Transverse colon (tissue), 4 donors: ENCODE measurements at regions not wholly inside any gene's neighbourhood (a gene's known extent, or its start where the extent isn't known, plus 50 kb on each side); places are given as distances from the start of the nearest gene placed in this dataset.

Experiments
- DNase-seq: peaks from one replicate; pipeline ENCODE4 v3.0.0-alpha.2; 2019
- H3K27ac ChIP-seq, 4 donors: fragments of 200-600 bp; sonication (generic); 2 replicates each; pipeline ENCODE4 v1.5.1; 2016 to 2018; ENCODE audit warnings: inconsistent platforms in 4 of 4
- H3K27me3 ChIP-seq: fragments of 200-600 bp; sonication (generic); 2 replicates; pipeline ENCODE4 v1.5.1; 2017; ENCODE audit warnings: inconsistent platforms
- H3K36me3 ChIP-seq, 4 donors: fragments of 200-600 bp; sonication (generic); 2 replicates each; pipeline ENCODE4 v1.5.1; 2017 to 2019; ENCODE audit warnings: inconsistent platforms in 4 of 4
- H3K4me1 ChIP-seq, 4 donors: fragments of 200-600 bp; sonication (generic); 2 replicates each; pipeline ENCODE4 v1.5.1; 2017 to 2020; ENCODE audit warnings: inconsistent platforms in 4 of 4
- H3K4me3 ChIP-seq, 4 donors: fragments of 200-600 bp; sonication (generic); 1 replicate in 1 of 4; 2 replicates in 3 of 4; pipeline versions ENCODE4 v1.5.1 to v1.6.1; 2017 to 2019; ENCODE audit warnings: inconsistent platforms in 4 of 4
- H3K9me3 ChIP-seq, 2 donors: fragments of 200-600 bp; sonication (generic); 2 replicates each; pipeline ENCODE4 v1.5.1; 2017 to 2019; ENCODE audit warnings: inconsistent platforms in 2 of 2
- EP300 ChIP-seq: sonication (generic); formaldehyde crosslinking; IDR thresholded peaks from one replicate; pipeline ENCODE4 v1.6.1; 2017; ENCODE audit warnings: antibody characterized with exemption, low read depth
- POLR2A ChIP-seq: fragments of 450-650 bp; IDR thresholded peaks from one replicate; pipeline ENCODE4 v1.6.1; 2016; ENCODE audit warnings: antibody characterized with exemption, mild to moderate bottlenecking, moderate library complexity
- POLR2AphosphoS5 ChIP-seq, 3 donors: sonication (generic); formaldehyde crosslinking; IDR thresholded peaks; one replicate each; pipeline ENCODE4 v1.6.1; 2016; ENCODE audit warnings: antibody characterized with exemption in 3 of 3
- WGBS, 2 donors: methylation state at CpG; one replicate each; pipeline ENCODE4 v1.1.5; 2018; ENCODE audit warnings: low coverage in 1 of 2; 5-methylcytosine and 5-hydroxymethylcytosine counted together
- in situ Hi-C, 4 donors: fragments of 200-750 bp; cut with MboI; loops; one replicate each; pipeline versions ENCODE4 v1.15.0 to v1.15.1; 2017; ENCODE audit warnings: low sequenced_read_pairs in 3 of 4, low pct_ligation_motif_present in 1 of 4, low pct_unique_long_range_greater_than_20kb in 1 of 4
- intact Hi-C: fragments of 100-400 bp; cut with DNase I; formaldehyde crosslinking; loops from one replicate; pipeline ENCODE4 v1.15.1; 2023; ENCODE audit warnings: low total_unique reads
- TF ChIP-seq, protein P1 (sequence below), 5 experiments: fragments of 200-600 bp in 3 of 5; fragments of 450-650 bp in 2 of 5; sonication (generic) in 3 of 5; IDR thresholded peaks; 1 replicate in 2 of 5; 2 replicates in 3 of 5; pipeline ENCODE4 v1.5.1; 2016 to 2017; ENCODE audit warnings: antibody characterized with exemption in 5 of 5, inconsistent platforms in 3 of 5, mild to moderate bottlenecking in 2 of 5, moderate library complexity in 1 of 5

DNA sequence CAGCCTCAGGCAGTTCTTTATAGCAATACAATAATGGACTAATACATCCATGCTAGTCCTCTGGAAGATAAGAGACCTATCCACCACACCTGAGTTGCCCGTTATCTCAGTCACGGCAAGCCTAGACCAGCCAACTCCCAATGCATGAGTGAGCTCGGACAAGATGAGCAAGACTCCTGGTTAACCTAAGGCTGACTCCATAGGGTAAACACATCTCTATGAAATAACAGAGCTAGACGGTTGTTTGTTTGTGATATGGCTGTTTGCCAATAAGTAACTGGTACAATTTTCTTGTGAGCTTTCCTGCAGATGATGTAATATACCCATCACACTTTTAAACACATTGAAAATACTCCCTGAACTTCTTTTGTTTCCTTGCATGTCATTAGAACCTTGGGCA is 70.6 kb upstream of the PHACTR1 start:
- in situ Hi-C loops: loop anchor here in 3 of 4 donors (10.0 to 25.0 kb wide), 2 partner anchors 241 to 249 kb away; no protein-coding TSS in a partner anchor
- H3K27me3 ChIP-seq: peaks cover 6% of the 10 kb centered on the region
- peaks cover 0 to 7% of the 10 kb centered on the region in 2 donors for H3K9me3 ChIP-seq
- H3K27ac ChIP-seq: no peak overlapping the region
- intact Hi-C loops: no loop called here
- WGBS, 2 donors: 57 to 59% methylated on average over 3 to 4 of the region's 4 CpGs
- no peaks in the 10 kb centered on the region for H3K4me1 ChIP-seq
- H3K36me3 ChIP-seq: no peaks in the 10 kb centered on the region
- H3K4me3 ChIP-seq: no peak overlapping the region
- TF ChIP-seq POLR2AphosphoS5 (IDR thresholded peaks at IDR 0.05): no peak
- DNase-seq: no peak

DNA sequence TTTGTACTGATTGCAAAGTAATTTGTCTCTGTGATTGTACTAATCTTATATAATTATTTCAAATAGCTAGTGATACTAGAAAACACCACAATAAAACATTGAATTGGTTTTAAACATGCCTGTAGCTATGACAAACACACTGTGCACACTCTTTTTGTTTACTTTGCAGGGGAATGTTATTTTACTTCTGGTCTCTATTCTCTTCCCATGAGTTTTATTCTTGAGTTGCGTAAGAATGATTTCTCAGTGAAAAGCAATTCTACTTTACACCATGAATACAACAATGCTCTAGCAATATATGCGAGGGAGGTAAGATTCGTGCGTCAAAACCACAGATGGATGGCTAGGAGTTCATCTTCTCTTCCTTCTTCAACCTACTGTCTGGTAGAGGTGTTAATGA is 68.4 kb upstream of the PHACTR1 start:
- Histone ChIP-seq H3K9me3 (peaks cover 0 to 3% of the 10 kb centered on the region in 2 donors), H3K36me3 (no peaks in the 10 kb centered on the region), H3K4me3 (no peak overlapping the region), H3K4me1 (no peaks in the 10 kb centered on the region), H3K27ac (no peak overlapping the region), H3K27me3 (peaks cover 6% of the 10 kb centered on the region)
- no peak for DNase-seq
- WGBS, 2 donors: 82 to 83% methylated on average over 4 of the region's 4 CpGs
- no peak for TF ChIP-seq POLR2A
- TF ChIP-seq POLR2AphosphoS5 (IDR thresholded peaks at IDR 0.05): no peak
- intact Hi-C loops: no loop called here
- in situ Hi-C loops: loop anchor here in 3 of 4 donors (10.0 to 25.0 kb wide), 2 partner anchors 239 to 247 kb away; no protein-coding TSS in a partner anchor

DNA sequence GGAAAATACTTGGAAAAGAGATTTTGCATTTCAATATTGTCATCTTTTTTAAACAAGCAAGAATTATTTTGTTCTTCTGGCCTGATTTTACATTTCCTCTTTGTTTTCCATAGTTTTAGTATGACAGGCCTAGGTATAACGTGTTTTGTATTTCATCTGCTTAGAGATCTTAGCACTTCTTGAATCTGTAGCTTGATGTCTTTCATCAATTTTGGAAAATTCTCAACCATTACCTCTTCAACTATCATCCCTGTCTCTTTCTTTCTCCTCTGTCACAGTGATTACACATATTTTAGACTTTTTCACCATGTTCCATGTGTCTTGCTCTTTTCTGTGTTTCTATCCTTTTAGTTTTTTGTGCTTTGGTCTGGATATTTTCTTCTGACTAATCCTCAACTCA is 67.2 kb upstream of the PHACTR1 start:
- Histone ChIP-seq H3K4me1 (no peaks in the 10 kb centered on the region), H3K36me3 (no peaks in the 10 kb centered on the region), H3K9me3 (peaks cover 0 to 3% of the 10 kb centered on the region in 2 donors), H3K27me3 (peaks cover 6% of the 10 kb centered on the region), H3K27ac (no peak overlapping the region), H3K4me3 (no peak overlapping the region)
- intact Hi-C loops (no loop called here), in situ Hi-C loops (loop anchor here in 3 of 4 donors (10.0 to 25.0 kb wide), 2 partner anchors 238 to 245 kb away; no protein-coding TSS in a partner anchor)
- DNase-seq: no peak
- TF ChIP-seq POLR2A (no peak), POLR2AphosphoS5 (IDR thresholded peaks at IDR 0.05) (no peak), EP300 (no peak)
- TF ChIP-seq, protein P1, sequence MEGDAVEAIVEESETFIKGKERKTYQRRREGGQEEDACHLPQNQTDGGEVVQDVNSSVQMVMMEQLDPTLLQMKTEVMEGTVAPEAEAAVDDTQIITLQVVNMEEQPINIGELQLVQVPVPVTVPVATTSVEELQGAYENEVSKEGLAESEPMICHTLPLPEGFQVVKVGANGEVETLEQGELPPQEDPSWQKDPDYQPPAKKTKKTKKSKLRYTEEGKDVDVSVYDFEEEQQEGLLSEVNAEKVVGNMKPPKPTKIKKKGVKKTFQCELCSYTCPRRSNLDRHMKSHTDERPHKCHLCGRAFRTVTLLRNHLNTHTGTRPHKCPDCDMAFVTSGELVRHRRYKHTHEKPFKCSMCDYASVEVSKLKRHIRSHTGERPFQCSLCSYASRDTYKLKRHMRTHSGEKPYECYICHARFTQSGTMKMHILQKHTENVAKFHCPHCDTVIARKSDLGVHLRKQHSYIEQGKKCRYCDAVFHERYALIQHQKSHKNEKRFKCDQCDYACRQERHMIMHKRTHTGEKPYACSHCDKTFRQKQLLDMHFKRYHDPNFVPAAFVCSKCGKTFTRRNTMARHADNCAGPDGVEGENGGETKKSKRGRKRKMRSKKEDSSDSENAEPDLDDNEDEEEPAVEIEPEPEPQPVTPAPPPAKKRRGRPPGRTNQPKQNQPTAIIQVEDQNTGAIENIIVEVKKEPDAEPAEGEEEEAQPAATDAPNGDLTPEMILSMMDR (IDR thresholded peaks at IDR 0.05): no peak
- WGBS, 2 donors: 80 to 84% methylated on average over 1 of the region's 1 CpG

DNA sequence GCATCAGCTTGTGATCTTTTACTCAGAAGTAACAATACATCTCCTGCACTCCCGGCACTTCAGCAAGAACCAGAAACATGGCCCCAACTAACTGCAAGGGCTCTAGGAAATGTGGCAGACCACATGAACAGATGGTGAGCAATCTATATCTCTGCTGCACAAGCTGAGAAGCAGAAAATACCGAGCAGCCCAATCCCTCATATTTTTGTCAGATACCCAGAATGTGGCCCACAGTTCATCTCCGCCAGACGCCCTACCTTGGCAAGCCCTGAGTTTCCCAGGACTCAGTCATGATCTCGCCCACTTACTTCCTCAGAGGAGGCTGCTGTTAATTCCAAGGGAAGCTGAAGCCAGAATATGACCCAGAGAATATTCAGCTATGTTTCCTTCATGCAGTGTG is 63.1 kb upstream of the PHACTR1 start:
- Histone ChIP-seq H3K27me3 (peaks cover 6% of the 10 kb centered on the region), H3K9me3 (peaks cover 0 to 3% of the 10 kb centered on the region in 2 donors), H3K27ac (no peak overlapping the region), H3K36me3 (no peaks in the 10 kb centered on the region), H3K4me1 (no peaks in the 10 kb centered on the region), H3K4me3 (no peak overlapping the region)
- WGBS, 2 donors: 17 to 76% methylated on average over 1 to 5 of the region's 5 CpGs
- no peak for DNase-seq
- no peak for TF ChIP-seq POLR2A
- TF ChIP-seq EP300: no peak
- no peak for TF ChIP-seq POLR2AphosphoS5 (IDR thresholded peaks at IDR 0.05)
- TF ChIP-seq, protein P1 (IDR thresholded peaks at IDR 0.05): no peak
- intact Hi-C loops: no loop called here
- in situ Hi-C loops: no loop called here

DNA sequence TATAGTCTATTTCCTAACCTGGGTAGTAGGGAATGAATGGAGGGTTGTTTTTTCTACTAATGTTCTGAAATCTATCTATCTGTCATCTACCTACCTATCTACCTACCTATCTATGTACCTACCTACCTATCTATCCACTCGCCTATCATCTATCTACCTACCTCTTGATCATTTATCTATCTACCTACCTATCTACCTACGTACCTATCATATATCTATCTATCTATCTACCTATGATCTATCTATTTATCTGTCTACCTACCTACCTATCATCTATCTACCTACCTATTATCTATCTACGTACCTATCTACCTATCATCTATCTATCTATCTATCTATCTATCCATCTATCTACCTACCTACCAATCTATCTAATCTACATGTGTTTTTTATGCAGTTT is 62.5 kb upstream of the PHACTR1 start:
- TF ChIP-seq, protein P1 (IDR thresholded peaks at IDR 0.05): no peak
- no peak for TF ChIP-seq POLR2A
- TF ChIP-seq EP300: no peak
- TF ChIP-seq POLR2AphosphoS5 (IDR thresholded peaks at IDR 0.05): no peak
- H3K36me3 ChIP-seq: no peaks in the 10 kb centered on the region
- no peaks in the 10 kb centered on the region for H3K4me1 ChIP-seq
- 58 to 77% methylated on average over 3 of the region's 3 CpGs for WGBS, 2 donors
- intact Hi-C loops: no loop called here
- no peak overlapping the region for H3K27ac ChIP-seq
- DNase-seq: no peak
- in situ Hi-C loops: no loop called here
- peaks cover 6% of the 10 kb centered on the region for H3K27me3 ChIP-seq
- H3K9me3 ChIP-seq: peaks cover 0 to 3% of the 10 kb centered on the region in 2 donors
- no peak overlapping the region for H3K4me3 ChIP-seq
